ENCODE measurements at regions not wholly inside any gene's neighbourhood (a gene's known extent, or its start where the extent isn't known, plus 50 kb on each side); places are given as distances from the start of the nearest gene placed in this dataset.

- no peak for DNase-seq (ENCODE audit: extremely low read depth, low read depth)
These were observed 216.3 kb downstream of the C9orf50 start for GRCh38 chr9:129404621-129405020.

- no peak for DNase-seq (ENCODE audit: extremely low read depth, low read depth)
These were observed 216.9 kb downstream of the C9orf50 start for GRCh38 chr9:129403779-129404620.

GRCh38 chr9:129402931-129403778 lies 217.7 kb downstream of the C9orf50 start:
- no peak for DNase-seq (ENCODE audit: extremely low read depth, low read depth)

- no peak for DNase-seq (ENCODE audit: extremely low read depth, low read depth)
These were observed 218.5 kb downstream of the C9orf50 start for GRCh38 chr9:129402371-129402739.

- DNase-seq (ENCODE audit: extremely low read depth, low read depth) = no peak
These were observed 219.1 kb downstream of the C9orf50 start for GRCh38 chr9:129401623-129402370.

- DNase-seq (ENCODE audit: extremely low read depth, low read depth) = no peak
These were observed 219.8 kb downstream of the C9orf50 start for GRCh38 chr9:129400971-129401622.

- DNase-seq (ENCODE audit: extremely low read depth, low read depth) = no peak
These were observed 220.6 kb downstream of the C9orf50 start for GRCh38 chr9:129400001-129400970.

- no peak for DNase-seq (ENCODE audit: extremely low read depth, low read depth)
These were observed 221.3 kb downstream of the C9orf50 start for GRCh38 chr9:129399634-129399990.

GRCh38 chr9:129398961-129399633 lies 221.0 kb upstream of the IER5L start:
- no peak for DNase-seq (ENCODE audit: extremely low read depth, low read depth)

GRCh38 chr9:129398101-129398960 lies 220.3 kb upstream of the IER5L start:
- DNase-seq (ENCODE audit: extremely low read depth, low read depth) = no peak

- no peak for DNase-seq (ENCODE audit: extremely low read depth, low read depth)
These were observed 219.3 kb upstream of the IER5L start for GRCh38 chr9:129397335-129397734.

- no peak for DNase-seq (ENCODE audit: extremely low read depth, low read depth)
These were observed 218.3 kb upstream of the IER5L start for GRCh38 chr9:129396365-129396708.

GRCh38 chr9:129395633-129396364 lies 217.7 kb upstream of the IER5L start:
- DNase-seq (ENCODE audit: extremely low read depth, low read depth) = no peak

- no peak for DNase-seq (ENCODE audit: extremely low read depth, low read depth)
These were observed 216.8 kb upstream of the IER5L start for GRCh38 chr9:129394886-129395279.

- DNase-seq (ENCODE audit: extremely low read depth, low read depth) = no peak
These were observed 216.2 kb upstream of the IER5L start for GRCh38 chr9:129394061-129394885.

GRCh38 chr9:129393064-129393463 lies 215.0 kb upstream of the IER5L start:
- DNase-seq (ENCODE audit: extremely low read depth, low read depth) = no peak

All from NCI-H460 (cell line).